Gastroesophageal sphincter (tissue), 4 donors: ENCODE measurements at regions not wholly inside any gene's neighbourhood (a gene's known extent, or its start where the extent isn't known, plus 50 kb on each side); places are given as distances from the start of the nearest gene placed in this dataset.

ENCODE experiments used
- ATAC-seq: fragments of 150-250 bp; one replicate; pipeline ENCODE4 v1.9.1; 2016; ENCODE audit warnings: mild to moderate bottlenecking, moderate library complexity
- H3K27ac ChIP-seq, 4 donors: fragments of 200-600 bp; sonication (generic) in 3 of 4; 1 replicate in 3 of 4; 2 replicates in 1 of 4; pipeline ENCODE4 v1.5.1; 2016 to 2019
- H3K27me3 ChIP-seq: fragments of 200-600 bp; sonication (generic); one replicate; pipeline ENCODE4 v1.5.1; 2019
- H3K36me3 ChIP-seq, 2 donors: fragments of 200-600 bp; sonication (generic); one replicate each; pipeline ENCODE4 v1.5.1; 2019; ENCODE audit warnings: control low read depth in 1 of 2
- H3K4me1 ChIP-seq, 3 donors: fragments of 200-600 bp; sonication (generic); 1 replicate in 2 of 3; 2 replicates in 1 of 3; pipeline ENCODE4 v1.5.1; 2016 to 2019; ENCODE audit warnings: control low read depth in 2 of 3
- H3K4me3 ChIP-seq, 2 donors: fragments of 200-600 bp; sonication (generic); one replicate each; pipeline ENCODE4 v1.5.1; 2019; ENCODE audit warnings: mild to moderate bottlenecking in 1 of 2, moderate library complexity in 1 of 2
- H3K9me3 ChIP-seq, 3 donors: fragments of 200-600 bp; sonication (generic); one replicate each; pipeline ENCODE4 v1.5.1; 2017 to 2019; ENCODE audit warnings: control low read depth in 2 of 3
- EP300 ChIP-seq: sonication (generic); formaldehyde crosslinking; IDR thresholded peaks from one replicate; pipeline ENCODE4 v1.6.1; 2017; ENCODE audit warnings: antibody characterized with exemption, mild to moderate bottlenecking
- POLR2A ChIP-seq, 2 donors: fragments of 450-650 bp; IDR thresholded peaks; one replicate each; pipeline ENCODE4 v1.6.1; 2017; ENCODE audit warnings: antibody characterized with exemption in 2 of 2, mild to moderate bottlenecking in 2 of 2, moderate library complexity in 1 of 2
- POLR2AphosphoS5 ChIP-seq: sonication (generic); formaldehyde crosslinking; IDR thresholded peaks from one replicate; pipeline ENCODE4 v1.6.1; 2017; ENCODE audit warnings: antibody characterized with exemption
- WGBS, 2 donors: methylation state at CpG; one replicate each; pipeline ENCODE4 v1.1.5; 2018; ENCODE audit warnings: low coverage in 1 of 2; 5-methylcytosine and 5-hydroxymethylcytosine counted together
- TF ChIP-seq, protein P1 (sequence below), 4 experiments: fragments of 200-600 bp in 2 of 4; fragments of 450-650 bp in 2 of 4; sonication (generic) in 1 of 4; IDR thresholded peaks; one replicate each; pipeline ENCODE4 v1.5.1; 2017 to 2019; ENCODE audit warnings: antibody characterized with exemption in 4 of 4, mild to moderate bottlenecking in 2 of 4, moderate library complexity in 2 of 4

DNA sequence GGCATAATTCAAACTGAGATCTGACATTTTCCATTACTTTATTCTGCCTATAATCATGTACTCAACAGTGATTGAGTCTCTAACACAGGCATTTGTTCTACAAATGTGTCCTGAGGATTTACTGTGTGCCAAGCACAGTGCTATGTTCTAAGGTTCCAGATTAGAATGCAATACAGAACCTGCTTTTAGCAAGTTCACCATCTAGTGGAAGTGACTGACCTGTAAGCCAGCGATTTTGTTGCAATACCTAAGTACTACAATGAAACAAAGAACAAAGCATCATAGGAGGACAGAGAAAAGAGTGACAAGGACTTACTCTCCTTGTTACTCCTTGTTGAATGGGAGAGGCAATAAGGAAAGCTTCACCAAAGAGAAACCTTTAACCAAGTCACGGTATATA lies 348.1 kb downstream of the ELAVL2 start:
- Histone ChIP-seq H3K27me3 (no peaks in the 10 kb centered on the region), H3K4me1 (no peaks in the 10 kb centered on the region), H3K9me3 (no peaks in the 10 kb centered on the region), H3K36me3 (no peaks in the 10 kb centered on the region), H3K4me3 (no peak overlapping the region), H3K27ac (no peak overlapping the region)
- ATAC-seq, result no peak
- TF ChIP-seq EP300 (no peak), POLR2AphosphoS5 (no peak), POLR2A (IDR thresholded peaks at IDR 0.05) (no peak)
- TF ChIP-seq, protein P1, sequence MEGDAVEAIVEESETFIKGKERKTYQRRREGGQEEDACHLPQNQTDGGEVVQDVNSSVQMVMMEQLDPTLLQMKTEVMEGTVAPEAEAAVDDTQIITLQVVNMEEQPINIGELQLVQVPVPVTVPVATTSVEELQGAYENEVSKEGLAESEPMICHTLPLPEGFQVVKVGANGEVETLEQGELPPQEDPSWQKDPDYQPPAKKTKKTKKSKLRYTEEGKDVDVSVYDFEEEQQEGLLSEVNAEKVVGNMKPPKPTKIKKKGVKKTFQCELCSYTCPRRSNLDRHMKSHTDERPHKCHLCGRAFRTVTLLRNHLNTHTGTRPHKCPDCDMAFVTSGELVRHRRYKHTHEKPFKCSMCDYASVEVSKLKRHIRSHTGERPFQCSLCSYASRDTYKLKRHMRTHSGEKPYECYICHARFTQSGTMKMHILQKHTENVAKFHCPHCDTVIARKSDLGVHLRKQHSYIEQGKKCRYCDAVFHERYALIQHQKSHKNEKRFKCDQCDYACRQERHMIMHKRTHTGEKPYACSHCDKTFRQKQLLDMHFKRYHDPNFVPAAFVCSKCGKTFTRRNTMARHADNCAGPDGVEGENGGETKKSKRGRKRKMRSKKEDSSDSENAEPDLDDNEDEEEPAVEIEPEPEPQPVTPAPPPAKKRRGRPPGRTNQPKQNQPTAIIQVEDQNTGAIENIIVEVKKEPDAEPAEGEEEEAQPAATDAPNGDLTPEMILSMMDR (IDR thresholded peaks at IDR 0.05), result no peak
- WGBS, 2 donors, result 87 to 94% methylated on average over 2 of the region's 2 CpGs

DNA sequence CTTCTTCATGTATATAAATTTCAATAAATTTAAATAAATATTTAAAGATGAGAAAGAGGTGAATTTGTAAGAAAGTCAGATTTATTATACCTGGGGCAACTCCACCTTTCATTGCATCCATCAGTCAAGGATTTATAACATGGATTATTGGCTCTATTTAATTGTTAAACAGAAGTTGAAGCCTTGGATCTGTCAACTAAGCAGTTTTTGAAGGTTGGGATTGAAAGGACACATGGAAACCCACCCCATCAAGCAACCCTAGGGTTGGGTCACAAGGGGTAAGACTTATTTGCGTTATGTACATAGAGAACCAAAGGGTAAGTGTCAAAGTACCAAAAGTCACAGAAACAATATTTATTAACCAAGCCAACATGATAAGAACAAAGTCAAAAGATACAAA lies 342.5 kb downstream of the ELAVL2 start:
- Histone ChIP-seq H3K4me3 (no peak overlapping the region), H3K27ac (no peak overlapping the region), H3K36me3 (no peaks in the 10 kb centered on the region), H3K27me3 (no peaks in the 10 kb centered on the region), H3K9me3 (no peaks in the 10 kb centered on the region), H3K4me1 (no peaks in the 10 kb centered on the region)
- 73 to 100% methylated on average over 1 of the region's 1 CpG for WGBS, 2 donors
- TF ChIP-seq, protein P1 (IDR thresholded peaks at IDR 0.05), result no peak
- TF ChIP-seq POLR2AphosphoS5, result no peak
- no peak for TF ChIP-seq EP300
- no peak for TF ChIP-seq POLR2A (IDR thresholded peaks at IDR 0.05)
- ATAC-seq, result no peak

DNA sequence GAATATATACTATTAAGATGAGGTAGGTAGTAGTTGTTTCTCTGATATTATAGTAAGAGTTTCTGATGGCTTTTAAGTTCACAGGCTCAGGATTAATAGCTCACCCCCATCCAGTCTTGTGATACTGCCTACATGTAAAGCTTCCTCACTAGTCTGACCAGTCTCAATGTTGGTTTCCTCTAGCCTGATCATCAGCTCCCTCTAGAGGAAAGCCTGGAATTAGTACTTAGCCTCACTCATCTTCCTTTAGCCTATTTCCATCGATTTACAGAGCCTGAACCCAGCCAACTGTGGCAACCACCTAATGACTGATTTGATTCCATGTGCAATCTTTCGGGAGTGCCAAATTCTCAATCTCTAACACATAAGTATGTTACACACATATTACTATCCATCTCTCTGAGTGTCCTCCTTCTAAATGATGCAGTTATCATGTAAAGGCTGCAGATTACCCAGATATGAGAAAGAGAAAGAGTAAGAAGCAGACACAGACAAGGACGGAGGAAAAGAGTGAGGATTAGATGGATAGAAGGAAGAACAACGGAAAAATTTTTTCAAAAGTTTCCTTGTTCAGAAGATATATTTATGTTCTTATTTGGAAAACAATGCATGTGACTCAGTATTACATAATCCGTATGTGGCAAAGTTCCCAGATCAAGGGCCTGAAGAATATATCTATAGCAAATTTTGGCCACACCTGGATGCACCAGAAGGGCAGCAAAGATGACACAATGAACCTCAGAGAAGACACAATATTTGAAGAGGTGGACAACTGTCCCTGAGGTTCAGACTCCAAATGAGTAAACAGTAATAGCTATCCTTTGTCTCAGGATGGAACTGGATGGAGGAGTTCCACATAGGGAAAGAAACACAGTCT lies 333.7 kb downstream of the ELAVL2 start:
- H3K27ac ChIP-seq, result no peak overlapping the region
- no peaks in the 10 kb centered on the region for H3K27me3 ChIP-seq
- H3K9me3 ChIP-seq, result no peaks in the 10 kb centered on the region
- H3K4me1 ChIP-seq, result no peaks in the 10 kb centered on the region
- no peak for ATAC-seq
- H3K36me3 ChIP-seq, result no peaks in the 10 kb centered on the region
- no peak for TF ChIP-seq EP300
- TF ChIP-seq, protein P1 (IDR thresholded peaks at IDR 0.05), result peak in 1 of 4 experiments; percentile 33
- H3K4me3 ChIP-seq, result no peak overlapping the region
- WGBS, 2 donors, result 39 to 42% methylated on average over 5 of the region's 5 CpGs

DNA sequence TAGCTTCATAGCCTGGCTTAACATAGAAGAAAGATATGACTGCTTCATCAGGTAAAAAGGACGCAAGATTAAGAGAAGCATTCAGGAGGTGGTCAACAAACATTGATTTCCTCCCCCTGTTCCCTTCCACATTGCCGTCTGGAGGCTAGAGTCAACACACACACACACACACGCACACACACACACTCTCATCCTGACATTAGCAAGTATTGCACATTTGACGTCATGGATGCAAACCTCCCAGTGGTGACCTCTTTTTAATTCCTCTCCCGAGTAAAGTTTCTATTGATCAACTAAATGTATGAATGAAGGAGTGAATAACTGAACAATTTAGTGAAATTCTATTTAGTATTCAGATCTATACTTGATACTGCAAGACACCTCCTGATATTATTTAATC lies 332.8 kb downstream of the ELAVL2 start:
- Histone ChIP-seq H3K4me1 (no peaks in the 10 kb centered on the region), H3K9me3 (no peaks in the 10 kb centered on the region), H3K27me3 (no peaks in the 10 kb centered on the region), H3K4me3 (no peak overlapping the region), H3K36me3 (no peaks in the 10 kb centered on the region), H3K27ac (no peak overlapping the region)
- 72 to 73% methylated on average over 4 to 5 of the region's 5 CpGs for WGBS, 2 donors
- ATAC-seq, result no peak
- TF ChIP-seq EP300 (no peak), POLR2A (IDR thresholded peaks at IDR 0.05) (no peak), POLR2AphosphoS5 (no peak)
- TF ChIP-seq, protein P1 (IDR thresholded peaks at IDR 0.05), result no peak

DNA sequence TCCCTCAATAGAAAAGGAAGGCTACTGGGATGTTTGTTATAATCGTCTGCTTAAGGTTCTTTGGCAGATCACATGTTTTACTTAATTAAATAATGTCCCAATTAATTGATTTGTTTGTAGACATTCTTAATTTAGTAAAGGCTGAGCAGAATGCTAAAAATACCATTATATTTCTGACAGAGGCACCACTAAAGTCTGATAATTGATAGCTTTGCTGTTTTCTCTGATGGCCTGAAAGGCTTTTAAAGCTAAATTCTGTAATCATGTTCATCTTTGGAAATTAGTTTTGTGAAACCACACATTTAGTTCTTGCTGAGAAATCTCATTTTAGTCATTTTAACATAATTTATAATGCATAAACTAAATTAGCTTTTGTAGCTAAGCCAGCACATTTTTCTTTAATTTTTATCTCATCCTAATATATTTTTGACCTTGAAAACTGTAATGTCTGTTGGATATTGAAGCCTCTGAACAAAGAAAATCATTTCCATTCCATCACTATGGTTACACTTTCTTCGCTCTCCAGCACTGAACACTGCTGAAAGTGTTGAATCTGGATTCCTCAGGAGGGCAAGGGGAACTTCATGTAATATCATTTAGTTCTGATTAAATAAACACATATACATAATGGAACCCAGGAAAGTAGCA lies 329.4 kb downstream of the ELAVL2 start:
- 37 to 47% methylated on average over 2 of the region's 2 CpGs for WGBS, 2 donors
- Histone ChIP-seq H3K9me3 (no peaks in the 10 kb centered on the region), H3K27ac (no peak overlapping the region), H3K4me3 (no peak overlapping the region), H3K27me3 (no peaks in the 10 kb centered on the region), H3K36me3 (no peaks in the 10 kb centered on the region), H3K4me1 (no peaks in the 10 kb centered on the region)
- no peak for TF ChIP-seq EP300
- no peak for TF ChIP-seq POLR2A (IDR thresholded peaks at IDR 0.05)
- TF ChIP-seq, protein P1 (IDR thresholded peaks at IDR 0.05), result no peak
- no peak for TF ChIP-seq POLR2AphosphoS5
- ATAC-seq, result no peak
